MM.1S (cell line): ENCODE measurements at regions not wholly inside any gene's neighbourhood (a gene's known extent, or its start where the extent isn't known, plus 50 kb on each side); places are given as distances from the start of the nearest gene placed in this dataset.

ENCODE experiments used
- EZH2 ChIP-seq: fragments of 300-600 bp; sonication (generic); optimal IDR thresholded peaks from 2 replicates; pipeline ENCODE3; 2017; ENCODE audit warnings: low read depth, mild to moderate bottlenecking, antibody characterized with exemption, low read length, mixed read lengths
- EZH2phosphoT487 ChIP-seq: fragments of 300-600 bp; sonication (generic); IDR thresholded peaks from 2 replicates; pipeline ENCODE4 v1.6.1; 2018; ENCODE audit warnings: antibody characterized with exemption, low read length
- TF ChIP-seq, protein P1 (sequence below): fragments of 300-600 bp; sonication (generic); IDR thresholded peaks from 2 replicates; pipeline ENCODE4 v1.5.1; 2016; ENCODE audit warnings: antibody characterized with exemption, low read length, mixed read lengths

DNA sequence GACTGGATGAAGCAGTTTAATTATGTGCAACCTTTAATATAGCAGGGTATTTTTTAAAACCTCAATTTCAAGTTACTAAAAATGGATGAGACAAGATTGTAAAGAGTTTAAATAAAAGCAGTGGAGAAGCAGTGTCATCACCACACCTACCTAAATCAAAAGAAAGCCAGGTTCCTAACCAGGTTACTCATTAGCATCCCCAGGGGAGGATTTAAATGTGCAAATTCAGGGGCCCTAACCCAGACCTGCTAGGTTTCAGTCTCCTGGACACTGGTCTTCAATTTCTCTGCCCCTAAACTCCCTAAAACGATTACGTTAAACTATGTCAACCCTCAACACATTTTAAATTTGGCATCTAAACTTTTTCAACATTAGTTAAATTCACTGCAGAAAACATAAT is 116.9 kb upstream of the KLF3 start:
- TF ChIP-seq, protein P1, sequence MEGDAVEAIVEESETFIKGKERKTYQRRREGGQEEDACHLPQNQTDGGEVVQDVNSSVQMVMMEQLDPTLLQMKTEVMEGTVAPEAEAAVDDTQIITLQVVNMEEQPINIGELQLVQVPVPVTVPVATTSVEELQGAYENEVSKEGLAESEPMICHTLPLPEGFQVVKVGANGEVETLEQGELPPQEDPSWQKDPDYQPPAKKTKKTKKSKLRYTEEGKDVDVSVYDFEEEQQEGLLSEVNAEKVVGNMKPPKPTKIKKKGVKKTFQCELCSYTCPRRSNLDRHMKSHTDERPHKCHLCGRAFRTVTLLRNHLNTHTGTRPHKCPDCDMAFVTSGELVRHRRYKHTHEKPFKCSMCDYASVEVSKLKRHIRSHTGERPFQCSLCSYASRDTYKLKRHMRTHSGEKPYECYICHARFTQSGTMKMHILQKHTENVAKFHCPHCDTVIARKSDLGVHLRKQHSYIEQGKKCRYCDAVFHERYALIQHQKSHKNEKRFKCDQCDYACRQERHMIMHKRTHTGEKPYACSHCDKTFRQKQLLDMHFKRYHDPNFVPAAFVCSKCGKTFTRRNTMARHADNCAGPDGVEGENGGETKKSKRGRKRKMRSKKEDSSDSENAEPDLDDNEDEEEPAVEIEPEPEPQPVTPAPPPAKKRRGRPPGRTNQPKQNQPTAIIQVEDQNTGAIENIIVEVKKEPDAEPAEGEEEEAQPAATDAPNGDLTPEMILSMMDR = no peak
- TF ChIP-seq EZH2phosphoT487 = no peak
- no peak for TF ChIP-seq EZH2
